SH-SY5Y (cell line): ENCODE measurements at regions not wholly inside any gene's neighbourhood (a gene's known extent, or its start where the extent isn't known, plus 50 kb on each side); places are given as distances from the start of the nearest gene placed in this dataset.

Experiments used
- GATA2 ChIP-seq: IDR thresholded peaks from 2 replicates; pipeline ENCODE4 v1.6.1; 2011; ENCODE audit warnings: mild to moderate bottlenecking, low read depth, low read length
- GATA3 ChIP-seq: IDR thresholded peaks from 2 replicates; pipeline ENCODE4 v1.6.1; 2011; ENCODE audit warnings: low read depth, mild to moderate bottlenecking, low read length, moderate library complexity

GRCh38 chr1:184895086-184895485 lies 79.2 kb downstream of the NIBAN1 start:
- TF ChIP-seq GATA2 (no peak), GATA3 (no peak)
